LNCAP (cell line): ENCODE measurements at regions not wholly inside any gene's neighbourhood (a gene's known extent, or its start where the extent isn't known, plus 50 kb on each side); places are given as distances from the start of the nearest gene placed in this dataset.

Experiments
- CTCF ChIP-seq: fragments of 450-650 bp; IDR thresholded peaks from 2 replicates; pipeline ENCODE4 v1.5.1; 2017; ENCODE audit warnings: mild to moderate bottlenecking

- no peak for TF ChIP-seq CTCF
These were observed 128.3 kb downstream of the PJA1 start for GRCh38 chrX:69036674-69037573.

- TF ChIP-seq CTCF, result no peak
These were observed 130.8 kb downstream of the PJA1 start for GRCh38 chrX:69034451-69034850.

GRCh38 chrX:69033936-69034335 is 131.3 kb downstream of the PJA1 start:
- no peak for TF ChIP-seq CTCF

DNA sequence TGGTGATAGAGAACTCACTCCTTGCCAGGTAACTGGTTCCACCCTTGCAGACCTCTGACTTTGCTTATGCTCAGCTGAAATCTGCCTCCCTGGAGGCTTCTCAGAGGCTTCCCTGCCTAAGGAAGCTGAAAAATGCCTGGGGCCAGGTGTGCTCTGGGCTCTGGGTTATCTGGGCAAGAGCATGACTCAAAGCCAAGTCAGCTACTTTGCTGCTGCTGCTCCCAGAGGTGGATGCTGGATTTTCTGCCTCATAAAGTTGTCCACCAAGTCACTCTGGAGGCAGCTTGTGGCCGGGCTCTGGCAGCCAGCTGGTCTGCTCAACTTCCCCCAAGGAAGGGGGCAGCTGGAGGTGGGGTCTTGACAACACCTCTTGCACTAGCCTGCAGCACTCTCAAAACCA is 132.7 kb downstream of the PJA1 start:
- no peak for TF ChIP-seq CTCF

DNA sequence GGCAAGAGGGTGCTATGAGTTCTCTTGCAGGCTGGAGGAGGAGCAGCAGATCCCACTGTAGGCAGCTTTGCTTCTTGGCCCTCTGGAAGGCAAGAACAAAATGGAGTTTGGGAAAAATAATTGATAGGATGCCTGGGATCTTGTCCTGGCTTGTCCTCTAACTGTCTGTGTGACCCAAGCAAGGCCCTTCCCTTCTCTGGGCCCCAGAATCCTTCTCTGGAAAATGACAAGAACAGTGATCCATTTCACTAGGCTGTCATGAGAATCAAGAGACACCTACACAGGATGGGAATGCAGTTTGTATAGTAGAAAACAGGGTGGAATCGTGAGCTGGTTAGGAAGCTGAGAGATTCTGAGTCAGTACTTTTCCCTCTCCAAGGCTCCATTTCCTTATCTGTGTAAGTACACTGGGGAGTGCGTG is 133.3 kb downstream of the PJA1 start:
- no peak for TF ChIP-seq CTCF

DNA sequence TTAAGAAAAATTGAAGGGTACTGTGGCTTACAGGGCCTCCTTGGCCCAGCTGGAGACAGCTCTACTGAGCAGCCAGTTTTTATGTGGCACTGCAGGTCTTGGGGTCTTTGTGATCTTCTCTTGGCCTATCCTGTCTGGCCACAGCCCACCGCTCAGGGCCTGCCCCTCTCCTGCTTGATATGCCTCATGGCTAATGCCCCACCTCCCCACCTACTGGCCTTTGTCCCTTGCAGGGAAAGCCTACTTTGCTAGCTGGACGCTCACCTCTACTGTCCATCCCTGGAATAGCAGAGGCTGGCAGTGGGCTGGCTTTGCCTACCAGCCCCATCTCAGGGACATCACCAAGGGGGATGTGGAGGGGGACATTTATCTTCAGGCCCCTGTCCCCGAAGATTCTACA is 134.1 kb downstream of the PJA1 start:
- TF ChIP-seq CTCF, result no peak

GRCh38 chrX:69029771-69030170 is 135.5 kb downstream of the PJA1 start:
- TF ChIP-seq CTCF, result no peak

GRCh38 chrX:69028761-69029120 is 136.5 kb downstream of the PJA1 start:
- TF ChIP-seq CTCF, result no peak
